ENCODE measurements at regions not wholly inside any gene's neighbourhood (a gene's known extent, or its start where the extent isn't known, plus 50 kb on each side); places are given as distances from the start of the nearest gene placed in this dataset.

DNA sequence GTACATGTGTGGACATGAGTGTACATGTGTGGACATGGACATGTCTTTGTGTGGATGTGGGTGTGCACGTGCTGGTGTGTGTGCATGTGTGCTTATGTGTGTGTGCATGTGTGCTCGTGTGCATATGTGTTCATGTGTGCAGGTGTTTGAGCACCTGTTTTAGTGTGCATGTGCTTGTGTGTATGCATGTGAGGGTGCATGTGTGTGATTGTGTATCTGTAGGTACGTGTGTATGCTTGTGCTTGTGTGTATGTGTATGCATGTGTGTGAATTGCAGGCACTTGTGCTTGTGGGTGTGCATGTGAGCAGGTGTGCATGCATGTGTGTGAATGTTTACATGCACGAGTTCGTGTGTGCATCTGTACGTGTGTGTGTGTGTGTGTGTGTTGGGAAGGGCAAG is 300.6 kb upstream of the EEF2KMT start:
- TF ChIP-seq, protein P1, sequence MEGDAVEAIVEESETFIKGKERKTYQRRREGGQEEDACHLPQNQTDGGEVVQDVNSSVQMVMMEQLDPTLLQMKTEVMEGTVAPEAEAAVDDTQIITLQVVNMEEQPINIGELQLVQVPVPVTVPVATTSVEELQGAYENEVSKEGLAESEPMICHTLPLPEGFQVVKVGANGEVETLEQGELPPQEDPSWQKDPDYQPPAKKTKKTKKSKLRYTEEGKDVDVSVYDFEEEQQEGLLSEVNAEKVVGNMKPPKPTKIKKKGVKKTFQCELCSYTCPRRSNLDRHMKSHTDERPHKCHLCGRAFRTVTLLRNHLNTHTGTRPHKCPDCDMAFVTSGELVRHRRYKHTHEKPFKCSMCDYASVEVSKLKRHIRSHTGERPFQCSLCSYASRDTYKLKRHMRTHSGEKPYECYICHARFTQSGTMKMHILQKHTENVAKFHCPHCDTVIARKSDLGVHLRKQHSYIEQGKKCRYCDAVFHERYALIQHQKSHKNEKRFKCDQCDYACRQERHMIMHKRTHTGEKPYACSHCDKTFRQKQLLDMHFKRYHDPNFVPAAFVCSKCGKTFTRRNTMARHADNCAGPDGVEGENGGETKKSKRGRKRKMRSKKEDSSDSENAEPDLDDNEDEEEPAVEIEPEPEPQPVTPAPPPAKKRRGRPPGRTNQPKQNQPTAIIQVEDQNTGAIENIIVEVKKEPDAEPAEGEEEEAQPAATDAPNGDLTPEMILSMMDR (conservative IDR thresholded peaks at IDR 0.05; ENCODE audit: low read depth in 2 of 2), result no peak
- TF ChIP-seq EZH2phosphoT487 (IDR thresholded peaks at IDR 0.05; ENCODE audit: unreplicated experiment) (no peak), EZH2 (IDR thresholded peaks at IDR 0.05; ENCODE audit: low read depth, unreplicated experiment) (no peak), ZNF114 (CRISPR knock-in tag; IDR thresholded peaks at IDR 0.05) (no peak), JUNB (IDR thresholded peaks at IDR 0.05; ENCODE audit: unreplicated experiment) (no peak), NANOG (IDR thresholded peaks at IDR 0.05; ENCODE audit: borderline replicate concordance) (no peak)
